ENCODE measurements at regions not wholly inside any gene's neighbourhood (a gene's known extent, or its start where the extent isn't known, plus 50 kb on each side); places are given as distances from the start of the nearest gene placed in this dataset.

DNA sequence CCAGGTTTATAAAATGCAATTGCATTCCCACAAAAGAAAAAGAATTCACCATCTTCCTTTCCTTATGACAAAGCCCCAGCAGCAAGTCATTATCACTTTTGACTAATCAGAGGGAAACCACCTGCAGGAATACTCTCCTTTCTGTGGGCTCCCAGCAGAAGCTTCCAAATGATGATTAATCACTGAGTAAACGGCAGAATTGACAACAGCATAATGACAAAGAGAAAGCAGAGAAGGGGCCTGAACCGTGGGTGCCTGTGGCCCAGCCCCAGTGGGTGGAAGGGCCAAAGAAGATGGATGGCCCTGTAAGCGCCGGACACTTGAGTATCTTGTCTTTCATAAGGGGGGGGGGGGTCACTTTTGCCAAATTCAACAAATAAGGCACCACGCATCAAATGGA lies 152.4 kb upstream of the NRBF2 start:
- TF ChIP-seq, protein P1, sequence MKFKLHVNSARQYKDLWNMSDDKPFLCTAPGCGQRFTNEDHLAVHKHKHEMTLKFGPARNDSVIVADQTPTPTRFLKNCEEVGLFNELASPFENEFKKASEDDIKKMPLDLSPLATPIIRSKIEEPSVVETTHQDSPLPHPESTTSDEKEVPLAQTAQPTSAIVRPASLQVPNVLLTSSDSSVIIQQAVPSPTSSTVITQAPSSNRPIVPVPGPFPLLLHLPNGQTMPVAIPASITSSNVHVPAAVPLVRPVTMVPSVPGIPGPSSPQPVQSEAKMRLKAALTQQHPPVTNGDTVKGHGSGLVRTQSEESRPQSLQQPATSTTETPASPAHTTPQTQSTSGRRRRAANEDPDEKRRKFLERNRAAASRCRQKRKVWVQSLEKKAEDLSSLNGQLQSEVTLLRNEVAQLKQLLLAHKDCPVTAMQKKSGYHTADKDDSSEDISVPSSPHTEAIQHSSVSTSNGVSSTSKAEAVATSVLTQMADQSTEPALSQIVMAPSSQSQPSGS (IDR thresholded peaks at IDR 0.05; ENCODE audit: low read length) = no peak
- TF ChIP-seq, protein P2, sequence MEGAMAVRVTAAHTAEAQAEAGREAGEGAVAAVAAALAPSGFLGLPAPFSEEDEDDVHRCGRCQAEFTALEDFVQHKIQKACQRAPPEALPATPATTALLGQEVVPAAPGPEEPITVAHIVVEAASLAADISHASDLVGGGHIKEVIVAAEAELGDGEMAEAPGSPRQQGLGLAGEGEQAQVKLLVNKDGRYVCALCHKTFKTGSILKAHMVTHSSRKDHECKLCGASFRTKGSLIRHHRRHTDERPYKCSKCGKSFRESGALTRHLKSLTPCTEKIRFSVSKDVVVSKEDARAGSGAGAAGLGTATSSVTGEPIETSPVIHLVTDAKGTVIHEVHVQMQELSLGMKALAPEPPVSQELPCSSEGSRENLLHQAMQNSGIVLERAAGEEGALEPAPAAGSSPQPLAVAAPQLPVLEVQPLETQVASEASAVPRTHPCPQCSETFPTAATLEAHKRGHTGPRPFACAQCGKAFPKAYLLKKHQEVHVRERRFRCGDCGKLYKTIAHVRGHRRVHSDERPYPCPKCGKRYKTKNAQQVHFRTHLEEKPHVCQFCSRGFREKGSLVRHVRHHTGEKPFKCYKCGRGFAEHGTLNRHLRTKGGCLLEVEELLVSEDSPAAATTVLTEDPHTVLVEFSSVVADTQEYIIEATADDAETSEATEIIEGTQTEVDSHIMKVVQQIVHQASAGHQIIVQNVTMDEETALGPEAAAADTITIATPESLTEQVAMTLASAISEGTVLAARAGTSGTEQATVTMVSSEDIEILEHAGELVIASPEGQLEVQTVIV (IDR thresholded peaks at IDR 0.05; ENCODE audit: borderline replicate concordance, partially characterized antibody) = no peak
- TF ChIP-seq JUND (IDR thresholded peaks at IDR 0.05; ENCODE audit: low read depth, low read length) (no peak), ZNF274 (IDR thresholded peaks at IDR 0.05; ENCODE audit: insufficient read depth, insufficient read length) (no peak), CEBPB (IDR thresholded peaks at IDR 0.05; ENCODE audit: borderline replicate concordance in 1 of 2, low read depth in 2 of 2, low read length in 2 of 2) (no peak), GABPA (IDR thresholded peaks at IDR 0.05; ENCODE audit: low read depth) (no peak), RFX5 (IDR thresholded peaks at IDR 0.05; ENCODE audit: low read depth, low read length) (no peak), HDAC2 (IDR thresholded peaks at IDR 0.05) (no peak), EZH2 (IDR thresholded peaks at IDR 0.05; ENCODE audit: borderline replicate concordance, control insufficient read depth, low read depth, low read length) (no peak), SMAD1 (IDR thresholded peaks at IDR 0.05; ENCODE audit: low read depth, partially characterized antibody) (no peak)
- TF ChIP-seq, protein P3, sequence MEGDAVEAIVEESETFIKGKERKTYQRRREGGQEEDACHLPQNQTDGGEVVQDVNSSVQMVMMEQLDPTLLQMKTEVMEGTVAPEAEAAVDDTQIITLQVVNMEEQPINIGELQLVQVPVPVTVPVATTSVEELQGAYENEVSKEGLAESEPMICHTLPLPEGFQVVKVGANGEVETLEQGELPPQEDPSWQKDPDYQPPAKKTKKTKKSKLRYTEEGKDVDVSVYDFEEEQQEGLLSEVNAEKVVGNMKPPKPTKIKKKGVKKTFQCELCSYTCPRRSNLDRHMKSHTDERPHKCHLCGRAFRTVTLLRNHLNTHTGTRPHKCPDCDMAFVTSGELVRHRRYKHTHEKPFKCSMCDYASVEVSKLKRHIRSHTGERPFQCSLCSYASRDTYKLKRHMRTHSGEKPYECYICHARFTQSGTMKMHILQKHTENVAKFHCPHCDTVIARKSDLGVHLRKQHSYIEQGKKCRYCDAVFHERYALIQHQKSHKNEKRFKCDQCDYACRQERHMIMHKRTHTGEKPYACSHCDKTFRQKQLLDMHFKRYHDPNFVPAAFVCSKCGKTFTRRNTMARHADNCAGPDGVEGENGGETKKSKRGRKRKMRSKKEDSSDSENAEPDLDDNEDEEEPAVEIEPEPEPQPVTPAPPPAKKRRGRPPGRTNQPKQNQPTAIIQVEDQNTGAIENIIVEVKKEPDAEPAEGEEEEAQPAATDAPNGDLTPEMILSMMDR (IDR thresholded peaks at IDR 0.05 in 2 of 3, conservative IDR thresholded peaks at IDR 0.05 in 1 of 3; ENCODE audit: control insufficient read depth in 2 of 3, extremely low read depth in 1 of 3, insufficient read depth in 1 of 3, low read depth in 3 of 3, low read length in 3 of 3) = no peak
